ENCODE measurements at regions not wholly inside any gene's neighbourhood (a gene's known extent, or its start where the extent isn't known, plus 50 kb on each side); places are given as distances from the start of the nearest gene placed in this dataset.

DNA sequence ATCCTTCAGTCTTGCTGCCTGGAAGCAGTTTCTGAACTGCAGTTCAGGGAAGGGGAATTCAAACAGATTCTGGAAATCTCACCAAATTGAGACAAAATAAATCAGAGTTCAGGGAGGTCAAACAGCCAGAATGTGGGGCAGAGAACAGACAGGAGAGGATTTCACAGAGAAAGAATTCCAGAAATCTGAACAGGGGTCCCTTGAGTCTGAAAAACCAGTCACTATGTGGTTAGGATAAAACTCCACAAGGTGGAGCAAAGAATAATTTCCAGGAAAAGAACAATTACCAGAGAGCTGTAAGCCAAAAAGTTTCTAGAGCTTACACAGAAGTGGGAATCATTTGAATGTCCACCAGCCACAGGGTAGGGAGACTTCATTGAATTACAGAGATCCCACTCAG lies 84.7 kb downstream of the URB2 start:
- TF ChIP-seq POLR2AphosphoS5 (IDR thresholded peaks at IDR 0.05; ENCODE audit: borderline replicate concordance, low read depth, low read length) = no peak
- no peak for TF ChIP-seq FOXP2 (optimal IDR thresholded peaks at IDR 0.05; ENCODE audit: control extremely low read depth, extremely low read length, insufficient read depth)
- no peak for TF ChIP-seq EZH2 (IDR thresholded peaks at IDR 0.05)
- Histone ChIP-seq H3K9ac (ENCODE audit: insufficient read length) (no peak overlapping the region), H3K9me3 (ENCODE audit: low read depth, low read length) (no peaks in the 10 kb centered on the region), H3K4me3 (no peak overlapping the region), H3K27ac (no peak overlapping the region), H3K36me3 (ENCODE audit: insufficient read depth, low read length) (no peaks in the 10 kb centered on the region)
- no peak for DNase-seq (ENCODE audit: low read depth, low spot score)

DNA sequence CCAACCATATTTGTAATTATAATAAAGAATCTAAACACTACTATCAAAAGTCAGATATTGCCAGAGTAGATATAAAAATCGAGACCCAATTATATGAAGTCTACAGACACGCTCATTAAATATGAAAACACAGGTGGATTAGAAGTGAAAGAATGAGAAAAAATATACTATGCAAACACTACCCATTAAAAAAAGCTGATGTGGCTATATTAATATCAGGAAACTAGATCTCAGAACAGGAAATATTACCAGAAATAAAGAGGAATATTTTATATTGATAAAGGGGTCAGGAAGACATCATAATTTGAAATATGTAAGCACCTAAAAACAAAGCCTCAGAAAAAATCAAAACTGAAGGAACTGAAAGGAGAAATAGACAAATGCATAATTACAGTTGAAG lies 88.3 kb downstream of the URB2 start:
- no peak overlapping the region for H3K9ac ChIP-seq (ENCODE audit: insufficient read length)
- no peak overlapping the region for H3K27ac ChIP-seq
- TF ChIP-seq EZH2 (IDR thresholded peaks at IDR 0.05) = no peak
- no peak for TF ChIP-seq POLR2AphosphoS5 (IDR thresholded peaks at IDR 0.05; ENCODE audit: borderline replicate concordance, low read depth, low read length)
- no peak for TF ChIP-seq FOXP2 (optimal IDR thresholded peaks at IDR 0.05; ENCODE audit: control extremely low read depth, extremely low read length, insufficient read depth)
- H3K36me3 ChIP-seq (ENCODE audit: insufficient read depth, low read length) = no peaks in the 10 kb centered on the region
- no peak overlapping the region for H3K4me3 ChIP-seq
- no peak for DNase-seq (ENCODE audit: low read depth, low spot score)
- no peaks in the 10 kb centered on the region for H3K9me3 ChIP-seq (ENCODE audit: low read depth, low read length)

DNA sequence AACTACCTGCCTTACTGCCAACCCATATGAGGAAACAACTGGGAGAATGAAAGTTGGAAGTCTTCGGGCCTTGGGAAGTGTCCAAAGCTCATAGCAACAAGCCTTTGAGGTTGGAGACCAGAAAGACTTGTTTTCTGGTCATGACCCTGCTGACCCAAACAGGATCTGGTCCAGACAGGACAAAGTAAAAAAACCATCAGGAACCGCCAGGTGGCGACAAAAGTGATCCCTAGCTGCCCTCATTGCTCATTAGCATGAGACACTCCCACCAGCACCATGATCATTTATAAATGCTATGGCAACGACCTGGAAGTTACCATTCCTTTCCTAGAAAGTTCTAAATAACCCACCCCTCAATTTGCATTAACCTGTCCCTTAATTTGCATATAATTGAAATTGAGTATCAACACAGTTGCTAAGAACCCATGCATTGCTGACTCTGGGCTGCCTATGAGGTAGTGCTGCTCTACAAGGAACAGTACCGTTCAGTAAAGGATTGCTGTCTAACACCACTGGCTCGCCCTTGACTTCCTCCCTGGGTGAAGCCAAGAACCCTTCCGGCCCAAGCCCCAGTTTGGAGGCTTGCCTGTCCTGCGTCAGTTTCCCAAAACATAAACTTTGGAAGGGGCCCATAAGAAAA lies 89.0 kb downstream of the URB2 start:
- no peak for DNase-seq (ENCODE audit: low read depth, low spot score)
- Histone ChIP-seq H3K36me3 (ENCODE audit: insufficient read depth, low read length) (no peaks in the 10 kb centered on the region), H3K4me3 (no peak overlapping the region), H3K9me3 (ENCODE audit: low read depth, low read length) (no peaks in the 10 kb centered on the region), H3K27ac (no peak overlapping the region), H3K9ac (ENCODE audit: insufficient read length) (no peak overlapping the region)
- TF ChIP-seq FOXP2 (optimal IDR thresholded peaks at IDR 0.05; ENCODE audit: control extremely low read depth, extremely low read length, insufficient read depth) (no peak), EZH2 (IDR thresholded peaks at IDR 0.05) (no peak), POLR2AphosphoS5 (IDR thresholded peaks at IDR 0.05; ENCODE audit: borderline replicate concordance, low read depth, low read length) (no peak)

DNA sequence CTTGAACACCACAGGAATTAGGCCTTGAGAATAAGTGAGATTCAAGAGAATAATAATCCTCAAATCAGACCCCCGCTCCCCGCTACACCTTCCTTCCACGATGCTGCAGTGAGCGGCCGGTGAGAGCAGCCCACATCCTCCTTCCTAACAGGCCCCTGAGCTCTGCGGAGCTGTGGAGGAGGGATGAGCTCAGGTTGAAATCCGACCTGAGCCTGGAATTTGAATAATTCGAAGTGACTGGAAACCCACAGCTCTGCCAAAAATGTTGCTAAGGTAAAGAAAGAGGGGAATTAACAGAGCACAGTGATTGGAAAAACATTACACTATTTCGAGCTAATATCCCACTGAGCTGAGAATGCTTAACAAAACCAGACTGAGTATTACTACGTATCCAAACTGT lies 90.0 kb downstream of the URB2 start:
- H3K9me3 ChIP-seq (ENCODE audit: low read depth, low read length) = no peaks in the 10 kb centered on the region; the same call in 1 of the 2 replicates
- TF ChIP-seq POLR2AphosphoS5 (IDR thresholded peaks at IDR 0.05; ENCODE audit: borderline replicate concordance, low read depth, low read length) (no peak), EZH2 (IDR thresholded peaks at IDR 0.05) (no peak), FOXP2 (optimal IDR thresholded peaks at IDR 0.05; ENCODE audit: control extremely low read depth, extremely low read length, insufficient read depth) (no peak)
- H3K9ac ChIP-seq (ENCODE audit: insufficient read length) = no peak overlapping the region
- no peak overlapping the region for H3K27ac ChIP-seq
- no peaks in the 10 kb centered on the region for H3K36me3 ChIP-seq (ENCODE audit: insufficient read depth, low read length)
- no peak for DNase-seq (ENCODE audit: low read depth, low spot score)
- H3K4me3 ChIP-seq = no peak overlapping the region

DNA sequence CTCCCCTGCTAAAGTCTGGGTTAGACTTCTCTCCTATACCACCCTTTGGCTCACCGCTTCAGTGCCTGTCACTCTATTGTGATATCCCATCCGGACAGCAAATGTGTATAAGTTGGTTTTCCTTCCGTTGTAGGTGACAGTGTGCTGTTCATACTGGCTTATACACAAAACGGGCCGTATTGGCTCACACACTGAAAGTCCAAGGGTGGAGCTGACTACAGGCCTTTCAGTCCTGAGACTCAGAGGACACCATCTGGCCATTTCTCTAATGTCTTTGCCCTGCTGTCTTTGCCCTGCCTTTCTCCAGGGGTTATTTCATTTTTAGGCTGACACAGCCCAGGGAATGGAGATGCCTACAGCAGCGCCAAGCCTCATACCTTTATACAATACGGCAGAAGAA lies 90.7 kb downstream of the URB2 start:
- Histone ChIP-seq H3K4me3 (no peak overlapping the region), H3K36me3 (ENCODE audit: insufficient read depth, low read length) (no peaks in the 10 kb centered on the region), H3K27ac (no peak overlapping the region), H3K9ac (ENCODE audit: insufficient read length) (no peak overlapping the region), H3K9me3 (ENCODE audit: low read depth, low read length) (no peaks in the 10 kb centered on the region; the same call in 1 of the 2 replicates)
- TF ChIP-seq FOXP2 (optimal IDR thresholded peaks at IDR 0.05; ENCODE audit: control extremely low read depth, extremely low read length, insufficient read depth) (no peak), EZH2 (IDR thresholded peaks at IDR 0.05) (no peak), POLR2AphosphoS5 (IDR thresholded peaks at IDR 0.05; ENCODE audit: borderline replicate concordance, low read depth, low read length) (no peak)
- no peak for DNase-seq (ENCODE audit: low read depth, low spot score)

DNA sequence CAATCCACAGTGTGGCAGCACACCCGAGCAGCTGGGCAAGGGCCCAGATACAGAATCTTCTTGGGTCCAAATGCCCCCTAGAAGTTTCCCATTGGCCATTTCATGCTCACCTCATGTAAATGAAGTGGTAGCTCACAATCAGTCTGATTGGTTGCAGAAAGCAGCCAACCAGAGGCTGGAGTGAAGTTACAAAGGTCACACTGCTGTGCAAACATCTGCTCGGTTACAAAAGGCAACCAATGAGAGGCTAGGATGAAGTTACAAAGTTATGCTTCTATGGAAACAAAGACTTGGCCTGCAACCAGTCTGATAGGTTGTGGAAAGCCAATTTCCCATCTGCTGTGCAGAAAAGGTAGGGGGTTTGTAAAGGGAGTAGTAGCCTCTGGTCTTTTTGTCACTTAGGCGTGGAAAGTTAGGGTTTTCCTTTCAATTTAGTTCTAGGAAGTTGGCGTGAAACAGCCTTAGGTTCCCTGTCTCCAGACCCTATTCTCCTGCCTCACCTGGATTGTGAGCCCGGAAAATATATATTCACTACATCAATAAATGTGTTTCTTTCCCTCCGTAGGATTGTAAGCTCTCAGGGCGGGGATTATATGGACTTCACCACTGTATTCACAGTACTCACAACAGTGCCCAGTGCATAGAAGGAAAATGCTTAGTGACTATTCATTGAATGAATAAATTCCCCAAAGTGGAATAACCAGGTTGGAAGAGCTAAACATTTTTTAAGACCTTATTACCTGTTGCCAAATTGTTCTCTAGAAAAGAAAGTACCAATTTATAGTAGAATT lies 91.9 kb downstream of the URB2 start:
- no peak overlapping the region for H3K9ac ChIP-seq (ENCODE audit: insufficient read length)
- H3K4me3 ChIP-seq = no peak overlapping the region
- H3K27ac ChIP-seq = no peak overlapping the region
- DNase-seq (ENCODE audit: low read depth, low spot score) = no peak
- peaks cover 3% of the 10 kb centered on the region for H3K9me3 ChIP-seq (ENCODE audit: low read depth, low read length)
- TF ChIP-seq EZH2 (IDR thresholded peaks at IDR 0.05) (no peak), POLR2AphosphoS5 (IDR thresholded peaks at IDR 0.05; ENCODE audit: borderline replicate concordance, low read depth, low read length) (no peak), FOXP2 (optimal IDR thresholded peaks at IDR 0.05; ENCODE audit: control extremely low read depth, extremely low read length, insufficient read depth) (no peak)
- H3K36me3 ChIP-seq (ENCODE audit: insufficient read depth, low read length) = no peaks in the 10 kb centered on the region

DNA sequence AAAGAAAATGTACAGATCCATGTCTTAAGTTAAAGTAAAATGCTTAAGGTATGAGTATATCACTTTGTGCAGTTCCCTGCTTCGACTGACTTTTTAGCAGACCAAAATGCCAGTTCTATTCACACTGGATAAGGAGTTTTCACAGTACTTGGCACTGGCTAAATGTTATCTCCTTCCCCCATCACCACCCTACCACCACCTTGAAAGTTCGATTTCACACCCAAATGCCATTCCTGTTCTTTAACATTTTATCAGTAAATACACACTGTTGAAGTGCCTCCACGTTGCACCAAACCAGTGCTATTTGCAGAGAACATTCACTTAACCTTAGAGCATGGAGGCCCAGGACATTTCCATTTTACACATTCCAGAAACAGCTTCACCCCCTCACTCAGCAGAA lies 100.0 kb downstream of the URB2 start:
- Histone ChIP-seq H3K9me3 (ENCODE audit: low read depth, low read length) (peaks cover 3% of the 10 kb centered on the region; the same call in 1 of the 2 replicates), H3K4me3 (no peak overlapping the region), H3K36me3 (ENCODE audit: insufficient read depth, low read length) (no peaks in the 10 kb centered on the region), H3K27ac (no peak overlapping the region), H3K9ac (ENCODE audit: insufficient read length) (no peak overlapping the region)
- no peak for DNase-seq (ENCODE audit: low read depth, low spot score)
- TF ChIP-seq EZH2 (IDR thresholded peaks at IDR 0.05) (no peak), FOXP2 (optimal IDR thresholded peaks at IDR 0.05; ENCODE audit: control extremely low read depth, extremely low read length, insufficient read depth) (no peak)

DNA sequence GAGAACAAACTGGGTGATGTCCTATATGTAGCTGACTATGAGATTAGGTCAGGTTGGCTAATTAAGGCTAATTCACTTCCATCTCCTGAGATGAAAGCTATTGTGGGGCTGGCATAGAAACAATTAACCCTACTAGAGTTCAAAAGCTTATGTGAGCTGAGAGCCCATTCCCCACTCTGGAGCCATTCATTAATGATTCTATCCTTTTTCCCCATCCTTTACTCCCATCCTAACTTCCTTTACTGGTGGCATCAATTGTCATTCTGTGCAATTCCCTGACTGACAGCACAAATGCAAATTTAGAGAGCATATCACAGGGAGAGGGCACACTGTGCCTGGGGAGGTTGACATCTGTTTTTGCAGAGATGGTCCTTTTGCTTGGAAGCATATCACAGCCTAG lies 103.9 kb downstream of the URB2 start:
- no peak for DNase-seq (ENCODE audit: low read depth, low spot score)
- TF ChIP-seq POLR2AphosphoS5 (IDR thresholded peaks at IDR 0.05; ENCODE audit: borderline replicate concordance, low read depth, low read length) (no peak), FOXP2 (optimal IDR thresholded peaks at IDR 0.05; ENCODE audit: control extremely low read depth, extremely low read length, insufficient read depth) (no peak), EZH2 (IDR thresholded peaks at IDR 0.05) (no peak)

More for the DNA sequence above, 103.9 kb downstream of the URB2 start:
- Histone ChIP-seq H3K36me3 (ENCODE audit: insufficient read depth, low read length) (no peaks in the 10 kb centered on the region), H3K27ac (no peak overlapping the region), H3K9ac (ENCODE audit: insufficient read length) (no peak overlapping the region), H3K9me3 (ENCODE audit: low read depth, low read length) (no peaks in the 10 kb centered on the region), H3K4me3 (no peak overlapping the region)
